Breast epithelium (tissue), 3 donors: ENCODE measurements at regions not wholly inside any gene's neighbourhood (a gene's known extent, or its start where the extent isn't known, plus 50 kb on each side); places are given as distances from the start of the nearest gene placed in this dataset.

Experiments used
- CTCF ChIP-seq, 3 donors: fragments of 450-650 bp; IDR thresholded peaks; one replicate each; pipeline ENCODE4 v1.5.1; 2016 to 2017; ENCODE audit warnings: antibody characterized with exemption in 3 of 3, mild to moderate bottlenecking in 3 of 3, moderate library complexity in 3 of 3
- POLR2A ChIP-seq: fragments of 450-650 bp; IDR thresholded peaks from one replicate; pipeline ENCODE4 v1.6.1; 2016; ENCODE audit warnings: antibody characterized with exemption, mild to moderate bottlenecking, moderate library complexity
- POLR2AphosphoS5 ChIP-seq, 3 donors: sonication (generic); formaldehyde crosslinking; IDR thresholded peaks; one replicate each; pipeline ENCODE4 v1.6.1; 2017; ENCODE audit warnings: antibody characterized with exemption in 3 of 3

DNA sequence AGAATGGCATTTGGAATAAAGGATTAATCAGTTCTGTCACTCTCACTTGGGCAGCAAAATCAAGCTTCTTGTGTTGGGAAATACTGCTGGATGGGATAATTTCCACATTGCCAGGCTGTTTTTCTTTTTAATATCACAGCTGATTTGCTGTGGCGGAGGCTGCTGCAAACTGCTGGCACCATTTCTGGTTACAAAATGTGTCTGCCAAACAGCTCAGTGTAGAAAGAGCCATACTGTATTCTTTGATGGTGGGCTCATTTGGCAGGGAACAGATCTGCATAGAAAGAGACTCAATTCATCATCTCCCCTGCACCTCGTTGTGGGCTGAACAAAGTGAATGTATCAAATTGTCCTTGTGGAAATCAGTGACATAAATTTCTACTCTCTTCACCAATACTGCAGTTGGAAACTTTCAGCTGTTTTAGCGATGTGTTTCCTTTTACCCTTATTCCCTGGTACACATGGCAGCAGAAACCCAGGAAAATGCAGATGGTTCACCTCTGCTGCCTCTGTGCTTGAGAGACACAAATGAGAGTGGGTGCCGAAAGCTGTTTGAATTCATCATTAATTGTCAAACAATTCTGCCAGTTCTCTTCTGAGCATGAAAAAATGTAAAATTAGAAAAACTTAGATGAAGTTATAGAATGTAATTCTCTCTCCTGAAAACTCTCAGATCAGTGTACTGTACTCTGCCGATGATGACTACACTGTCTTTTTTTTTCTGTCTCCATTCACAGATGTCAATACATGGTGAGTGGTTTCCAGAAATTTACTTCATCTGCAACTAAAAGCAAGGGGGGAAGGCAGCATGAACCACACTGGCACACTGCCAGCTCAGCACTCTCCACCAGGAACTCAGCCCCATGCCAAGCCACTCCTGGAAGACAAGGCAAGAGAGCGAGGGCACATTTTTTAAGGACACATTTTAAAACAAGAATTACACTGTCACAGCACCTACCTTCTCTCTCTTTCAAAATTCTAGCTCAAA lies 75.0 kb downstream of the HMHB1 start:
- no peak for TF ChIP-seq CTCF (IDR thresholded peaks at IDR 0.05)
- no peak for TF ChIP-seq POLR2A
- TF ChIP-seq POLR2AphosphoS5 (IDR thresholded peaks at IDR 0.05), result no peak
